Urinary bladder (tissue), 3 donors: ENCODE measurements at regions not wholly inside any gene's neighbourhood (a gene's known extent, or its start where the extent isn't known, plus 50 kb on each side); places are given as distances from the start of the nearest gene placed in this dataset.

Source experiments
- DNase-seq: peaks from one replicate; pipeline ENCODE4 v3.0.0-alpha.2; 2015; ENCODE audit errors: extremely low spot score
- H3K27ac ChIP-seq: one replicate; pipeline ENCODE4 v1.5.1; 2013; ENCODE audit warnings: low read depth, mild to moderate bottlenecking, moderate library complexity
- H3K36me3 ChIP-seq: one replicate; pipeline ENCODE4 v1.6.1; 2013; ENCODE audit warnings: mild to moderate bottlenecking, moderate library complexity; ENCODE audit not compliant: insufficient read depth
- H3K4me1 ChIP-seq: one replicate; pipeline ENCODE4 v1.6.1; 2013; ENCODE audit warnings: mild to moderate bottlenecking, moderate library complexity; ENCODE audit not compliant: insufficient read depth
- H3K4me3 ChIP-seq: one replicate; pipeline ENCODE4 v1.5.1; 2013; ENCODE audit warnings: low read depth, low read length
- WGBS: extraction: QIAGEN DNeasy Blood & Tissue Kit; methylation state at CpG from one replicate; pipeline ENCODE4 v1.1.7; 2013; 5-methylcytosine and 5-hydroxymethylcytosine counted together
- donor health status: healthy with polysubstance abuse.
- donor health status: healthy.

DNA sequence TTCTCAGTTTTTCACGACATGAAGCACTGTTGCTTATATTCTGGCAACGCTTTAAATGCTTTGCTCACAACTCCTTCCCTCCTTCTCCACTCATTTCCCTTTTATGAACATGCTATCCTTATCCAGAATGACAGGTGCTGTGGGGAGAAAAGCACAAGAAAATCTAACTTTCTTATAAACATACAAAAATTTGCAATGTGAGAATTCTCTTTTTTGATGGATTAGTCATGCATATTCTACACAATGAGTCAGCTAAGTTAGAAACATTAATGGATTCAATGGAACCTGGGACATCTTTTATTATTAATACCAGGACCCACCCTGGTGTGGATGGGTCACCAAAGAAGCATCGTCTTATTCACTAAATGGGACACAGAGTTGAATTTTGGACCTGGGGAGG is 234.6 kb upstream of the CDH5 start:
- no peak for DNase-seq
- Histone ChIP-seq H3K36me3 (no peaks in the 10 kb centered on the region), H3K27ac (no peak overlapping the region), H3K4me1 (no peaks in the 10 kb centered on the region), H3K4me3 (no peak overlapping the region)
- WGBS, result 74% methylated on average over 3 of the region's 3 CpGs

DNA sequence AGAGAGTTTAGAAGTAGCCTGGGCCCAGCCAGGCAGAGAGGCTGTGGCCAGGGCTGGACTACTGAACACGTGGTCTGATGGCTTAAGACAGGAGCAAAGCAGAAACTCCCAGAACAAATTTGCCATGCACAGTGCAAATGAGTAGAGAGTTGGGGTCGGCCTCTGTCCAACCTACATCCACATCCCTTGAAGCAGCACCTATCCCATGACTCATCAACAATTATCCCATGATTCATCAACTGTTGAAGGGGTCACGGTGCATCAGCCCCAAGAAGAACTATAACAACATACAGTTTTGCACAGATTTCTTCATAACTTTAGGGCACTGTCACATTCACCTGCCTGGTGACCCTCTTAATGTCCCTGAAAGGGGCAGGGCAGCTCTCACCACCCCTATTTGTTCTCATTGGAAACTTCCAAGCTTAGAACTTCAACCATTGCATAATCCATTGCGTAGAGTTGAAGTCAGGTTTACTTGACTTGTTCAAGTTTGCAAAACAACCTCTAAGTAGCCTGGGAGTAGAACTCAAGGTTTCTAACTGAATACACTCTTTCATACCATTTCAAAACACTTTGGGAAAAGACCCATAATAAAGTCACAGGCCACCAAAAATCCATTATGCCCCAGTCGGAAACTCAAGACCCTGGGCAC is 235.2 kb upstream of the CDH5 start:
- no peaks in the 10 kb centered on the region for H3K4me1 ChIP-seq
- WGBS, result 95% methylated on average over 5 of the region's 5 CpGs
- no peak overlapping the region for H3K27ac ChIP-seq
- no peak overlapping the region for H3K4me3 ChIP-seq
- H3K36me3 ChIP-seq, result no peaks in the 10 kb centered on the region
- DNase-seq, result no peak

DNA sequence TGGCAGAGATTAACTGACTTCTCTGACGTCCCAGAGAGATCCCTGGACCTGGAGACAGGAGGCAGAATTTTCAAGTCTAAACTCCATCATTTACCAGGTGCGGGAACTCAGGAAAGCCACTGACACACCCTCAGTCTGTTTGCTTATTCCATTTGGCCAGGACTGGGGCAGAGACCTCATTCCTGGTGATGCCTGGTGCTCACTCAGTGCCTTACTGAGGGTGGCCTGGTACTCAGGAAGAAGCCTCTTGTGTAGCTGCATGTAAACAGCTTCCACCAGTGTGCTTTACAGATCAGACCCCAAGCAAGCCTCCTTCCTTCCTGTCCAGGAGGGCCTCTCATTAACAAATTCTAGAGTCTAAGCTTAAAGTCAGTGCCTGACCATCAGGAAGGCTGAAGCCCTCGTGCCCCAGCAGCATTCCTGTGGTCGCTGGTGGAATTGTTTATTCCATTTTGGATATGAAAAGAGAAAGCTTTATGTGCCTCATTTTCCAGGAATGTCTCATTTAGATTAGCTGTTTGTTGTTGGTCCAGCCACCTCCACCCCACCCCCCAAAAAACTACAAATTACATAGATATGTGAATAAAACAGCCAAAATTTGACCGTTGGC is 236.1 kb upstream of the CDH5 start:
- no peak for DNase-seq
- no peaks in the 10 kb centered on the region for H3K4me1 ChIP-seq
- H3K27ac ChIP-seq, result no peak overlapping the region
- 68% methylated on average over 5 of the region's 5 CpGs for WGBS
- H3K36me3 ChIP-seq, result no peaks in the 10 kb centered on the region
- H3K4me3 ChIP-seq, result no peak overlapping the region

DNA sequence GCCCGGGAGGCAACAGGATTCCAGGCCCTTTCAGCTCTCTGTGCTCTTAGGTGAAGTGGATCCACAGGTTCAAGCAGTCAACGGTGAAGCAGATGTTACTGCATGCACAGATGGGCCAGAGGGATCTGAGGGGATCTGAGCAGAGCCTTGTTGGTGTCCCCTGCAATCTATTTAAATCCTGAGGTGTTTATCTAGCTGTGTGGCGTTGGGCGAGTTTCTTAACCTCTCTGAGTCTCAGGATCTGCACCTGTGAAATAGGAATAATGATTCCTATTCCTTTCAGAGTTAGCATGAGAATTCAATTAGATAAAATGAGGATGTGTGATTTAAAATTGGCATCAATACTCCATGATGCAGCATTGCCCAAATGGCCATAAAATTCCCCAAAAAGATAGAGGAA is 237.3 kb upstream of the CDH5 start:
- 91% methylated on average over 4 of the region's 4 CpGs for WGBS
- Histone ChIP-seq H3K4me3 (no peak overlapping the region), H3K36me3 (no peaks in the 10 kb centered on the region), H3K27ac (no peak overlapping the region), H3K4me1 (no peaks in the 10 kb centered on the region)
- no peak for DNase-seq

DNA sequence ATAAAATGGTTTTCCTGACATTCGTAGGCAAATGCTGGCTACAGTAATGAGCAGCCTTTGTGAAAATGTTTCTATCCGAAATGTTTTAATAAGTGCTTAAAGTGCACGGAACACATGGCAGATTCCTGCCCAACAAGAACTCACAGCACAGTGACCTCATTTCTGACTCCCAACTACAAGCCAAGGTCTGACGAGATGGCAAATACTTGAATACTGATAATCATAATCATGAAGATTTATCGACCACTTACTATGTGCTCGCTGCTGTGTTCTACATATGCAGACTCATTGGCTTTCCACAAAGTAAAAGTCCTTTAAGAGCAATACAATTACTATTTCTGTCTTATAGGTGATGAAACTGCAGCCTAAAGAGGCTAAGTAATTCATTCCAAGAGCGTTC is 238.1 kb upstream of the CDH5 start:
- WGBS, result 59% methylated on average over 7 of the region's 7 CpGs
- no peak for DNase-seq
- H3K36me3 ChIP-seq, result no peaks in the 10 kb centered on the region
- no peak overlapping the region for H3K27ac ChIP-seq
- H3K4me3 ChIP-seq, result no peak overlapping the region
- H3K4me1 ChIP-seq, result no peaks in the 10 kb centered on the region

DNA sequence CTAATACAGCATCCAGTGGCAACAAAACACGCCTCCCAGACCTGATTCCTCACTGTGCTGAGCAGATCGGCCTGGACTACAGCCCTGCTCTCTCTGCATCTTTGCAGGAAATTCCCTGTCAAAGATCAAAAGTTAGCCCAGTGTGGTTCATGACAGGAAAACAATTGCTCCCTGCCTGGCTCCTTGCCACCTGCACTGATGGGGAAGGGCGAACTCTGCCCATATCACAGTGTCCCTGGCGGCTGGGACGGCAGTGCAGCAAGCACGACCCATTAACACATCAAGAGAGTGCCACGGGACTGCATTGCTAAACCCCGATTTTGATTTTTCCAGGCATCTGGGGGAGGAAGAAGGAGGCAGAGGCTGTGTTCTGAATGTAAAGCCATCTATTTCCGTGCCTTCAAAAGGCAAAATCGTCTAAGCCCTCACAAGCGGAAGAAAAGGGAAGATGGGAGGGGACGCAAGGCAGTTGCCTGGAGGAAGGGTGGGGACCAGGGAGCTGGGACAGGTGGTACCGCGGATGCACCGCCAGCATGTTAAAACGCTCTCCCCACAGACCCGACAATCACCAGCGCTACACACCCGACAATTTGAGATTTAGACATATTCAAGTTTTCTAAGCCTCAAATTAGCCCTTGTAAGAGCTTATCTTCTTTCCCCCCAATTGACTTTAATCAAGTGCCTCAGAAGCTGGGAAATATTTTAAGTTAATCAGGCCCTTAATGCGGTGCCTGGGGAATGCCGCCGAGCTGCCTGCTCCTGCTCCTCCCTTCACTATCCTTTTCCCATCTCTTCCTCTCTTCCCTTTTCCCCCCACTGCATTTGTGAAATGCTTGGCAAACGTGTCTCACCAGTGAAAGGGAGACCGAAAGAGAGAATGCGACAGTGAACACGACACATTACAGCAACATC is 238.8 kb upstream of the CDH5 start:
- WGBS, result 57% methylated on average over 26 of the region's 26 CpGs
- Histone ChIP-seq H3K4me1 (no peaks in the 10 kb centered on the region), H3K27ac (no peak overlapping the region), H3K36me3 (no peaks in the 10 kb centered on the region), H3K4me3 (no peak overlapping the region)
- no peak for DNase-seq

DNA sequence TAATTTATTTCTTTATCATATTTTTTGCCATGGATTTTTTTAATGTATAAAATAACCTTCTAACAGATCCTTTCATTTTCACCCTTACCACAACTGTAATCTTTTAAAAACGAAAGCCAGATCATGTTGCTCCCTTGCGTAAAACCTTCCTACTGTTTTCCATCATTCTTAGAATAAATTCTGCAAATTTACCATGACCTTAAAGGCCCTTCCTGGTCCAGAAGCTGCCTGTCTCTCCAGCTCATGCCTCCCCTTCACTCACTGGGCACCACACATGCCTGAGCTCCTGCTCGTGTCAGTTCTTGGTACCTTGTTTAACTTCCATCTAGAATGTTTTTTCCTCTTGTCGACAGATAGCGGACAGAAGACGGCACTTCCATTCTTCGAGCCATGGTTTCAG is 245.0 kb upstream of the CDH5 start:
- WGBS, result 91% methylated on average over 7 of the region's 7 CpGs
- Histone ChIP-seq H3K4me3 (no peak overlapping the region), H3K4me1 (no peaks in the 10 kb centered on the region), H3K27ac (no peak overlapping the region), H3K36me3 (no peaks in the 10 kb centered on the region)
- no peak for DNase-seq

DNA sequence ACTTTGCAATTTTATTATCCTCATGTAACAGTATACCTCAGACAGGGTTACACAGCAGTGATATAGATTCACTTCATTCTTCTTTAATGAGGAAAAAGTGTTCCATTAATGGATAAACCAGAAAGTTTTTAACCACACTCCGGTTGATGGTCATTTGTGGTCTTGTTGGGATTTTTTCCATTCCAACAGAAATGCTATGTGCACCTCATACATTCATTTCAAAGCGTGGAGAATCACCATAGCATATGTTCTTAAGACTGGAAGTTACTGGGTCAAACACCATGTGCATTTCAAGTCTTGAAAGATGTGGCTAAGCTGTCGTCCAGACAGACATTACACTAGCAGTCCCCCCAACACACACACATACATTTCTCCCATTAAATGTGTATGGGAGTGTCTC is 245.8 kb upstream of the CDH5 start:
- no peak overlapping the region for H3K4me3 ChIP-seq
- 90% methylated on average over 3 of the region's 3 CpGs for WGBS
- no peak for DNase-seq
- H3K36me3 ChIP-seq, result no peaks in the 10 kb centered on the region
- H3K27ac ChIP-seq, result no peak overlapping the region
- H3K4me1 ChIP-seq, result no peaks in the 10 kb centered on the region

DNA sequence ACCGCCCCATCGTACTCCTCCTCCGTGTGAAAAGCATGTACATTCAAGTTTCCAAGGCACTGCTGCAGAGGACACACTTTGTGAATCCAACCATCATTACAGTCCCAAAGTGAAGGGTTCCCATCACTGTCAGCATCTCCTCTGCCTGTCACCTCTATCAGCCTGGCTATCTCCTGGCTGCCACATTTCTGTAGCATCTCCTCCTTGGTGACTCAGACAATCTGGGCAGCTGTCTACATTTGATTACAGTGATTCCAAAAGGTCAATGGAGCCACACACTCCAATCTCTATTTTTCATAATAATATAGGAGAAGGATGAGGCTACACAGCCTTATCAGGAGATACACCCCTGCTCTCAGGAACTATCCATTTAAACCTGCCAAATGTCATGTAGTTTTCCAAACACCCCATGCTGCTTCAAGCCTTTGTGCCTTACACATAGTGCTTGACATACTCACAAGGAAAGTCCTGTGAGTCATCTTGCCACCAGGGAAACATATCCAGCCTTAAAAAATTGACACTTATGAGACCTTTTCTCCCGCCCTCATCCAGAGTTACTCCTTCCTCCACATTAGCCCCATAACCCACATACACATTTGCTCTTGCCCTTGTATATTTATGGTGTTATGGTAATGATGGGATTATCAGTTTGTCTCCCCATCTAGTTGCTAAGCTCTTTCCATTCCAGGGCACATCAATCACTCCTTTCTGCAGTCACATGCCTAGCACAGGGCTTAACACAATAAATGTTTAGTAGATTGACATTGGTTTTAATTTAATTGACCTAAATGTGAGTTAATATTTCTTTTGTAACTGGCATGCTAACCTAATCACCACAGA is 250.1 kb upstream of the CDH5 start:
- no peak for DNase-seq
- H3K27ac ChIP-seq, result no peak overlapping the region
- H3K4me3 ChIP-seq, result no peak overlapping the region
- WGBS, result 94% methylated on average over 4 of the region's 4 CpGs
- H3K4me1 ChIP-seq, result no peaks in the 10 kb centered on the region
- H3K36me3 ChIP-seq, result no peaks in the 10 kb centered on the region

DNA sequence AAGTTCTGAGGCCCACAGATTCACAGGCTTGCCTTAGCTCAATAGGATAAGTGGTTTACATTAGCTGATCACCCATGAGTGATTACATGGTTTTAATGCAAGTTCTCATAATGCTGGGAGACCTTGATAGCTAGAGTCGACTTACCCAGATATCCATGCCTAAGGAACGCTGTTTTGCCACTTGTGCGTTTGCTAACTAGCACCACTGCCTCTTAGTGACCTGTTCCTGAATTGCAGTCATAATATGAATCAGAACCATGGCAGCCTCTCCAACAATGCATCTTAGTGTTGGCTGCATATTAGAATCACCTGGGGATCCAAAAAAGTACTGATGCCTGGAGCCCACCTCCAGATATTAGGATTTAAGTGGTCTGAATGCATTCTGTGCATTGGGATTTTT is 251.1 kb upstream of the CDH5 start:
- 86% methylated on average over 3 of the region's 3 CpGs for WGBS
- Histone ChIP-seq H3K27ac (no peak overlapping the region), H3K36me3 (no peaks in the 10 kb centered on the region), H3K4me1 (no peaks in the 10 kb centered on the region), H3K4me3 (no peak overlapping the region)
- DNase-seq, result no peak

DNA sequence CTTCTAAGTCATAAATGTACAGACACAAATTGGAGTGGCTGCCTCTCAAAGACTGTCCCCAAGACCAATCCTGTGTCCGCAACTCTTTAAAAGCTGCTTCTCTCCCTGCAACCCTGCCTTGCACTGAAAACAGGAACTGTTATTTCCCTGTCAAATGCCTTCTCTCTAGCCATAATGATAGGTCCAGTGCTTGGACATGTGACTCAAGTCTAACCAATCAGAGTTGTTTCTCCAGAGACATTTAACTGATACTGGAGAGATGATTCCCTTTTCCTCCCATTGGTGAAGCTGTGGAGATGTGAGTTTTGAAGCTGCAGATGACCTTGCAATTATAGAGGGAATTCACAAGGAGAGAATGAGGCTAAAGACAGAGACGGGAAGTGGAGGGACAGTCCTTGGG is 253.3 kb upstream of the CDH5 start:
- Histone ChIP-seq H3K4me3 (no peak overlapping the region), H3K4me1 (no peaks in the 10 kb centered on the region), H3K36me3 (no peaks in the 10 kb centered on the region), H3K27ac (no peak overlapping the region)
- WGBS, result over 99% methylated on average over 2 of the region's 2 CpGs
- DNase-seq, result no peak

DNA sequence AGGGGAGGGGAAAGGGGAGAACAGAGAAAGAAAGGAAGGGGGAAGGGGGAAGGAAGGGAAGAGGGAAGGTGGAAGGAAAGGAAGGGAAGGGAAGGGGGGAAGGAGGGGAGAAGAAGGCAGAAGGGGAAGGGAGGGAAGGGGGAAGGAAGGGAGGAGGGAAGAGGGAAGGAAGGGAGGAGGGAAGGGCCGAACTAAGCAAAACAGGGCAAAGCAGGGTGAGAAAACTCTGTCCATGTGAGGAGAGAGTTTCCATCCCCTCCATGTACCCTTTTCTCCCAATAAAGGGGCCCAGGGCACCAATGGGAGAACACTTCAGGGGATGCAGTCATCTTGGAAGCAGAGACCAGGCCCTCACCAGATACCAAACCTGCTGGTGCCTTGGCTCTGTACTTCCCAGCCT is 256.8 kb upstream of the CDH5 start:
- H3K4me1 ChIP-seq, result no peaks in the 10 kb centered on the region
- no peak overlapping the region for H3K4me3 ChIP-seq
- DNase-seq, result no peak
- no peaks in the 10 kb centered on the region for H3K36me3 ChIP-seq
- WGBS, result 83% methylated on average over 1 of the region's 1 CpG
- no peak overlapping the region for H3K27ac ChIP-seq

DNA sequence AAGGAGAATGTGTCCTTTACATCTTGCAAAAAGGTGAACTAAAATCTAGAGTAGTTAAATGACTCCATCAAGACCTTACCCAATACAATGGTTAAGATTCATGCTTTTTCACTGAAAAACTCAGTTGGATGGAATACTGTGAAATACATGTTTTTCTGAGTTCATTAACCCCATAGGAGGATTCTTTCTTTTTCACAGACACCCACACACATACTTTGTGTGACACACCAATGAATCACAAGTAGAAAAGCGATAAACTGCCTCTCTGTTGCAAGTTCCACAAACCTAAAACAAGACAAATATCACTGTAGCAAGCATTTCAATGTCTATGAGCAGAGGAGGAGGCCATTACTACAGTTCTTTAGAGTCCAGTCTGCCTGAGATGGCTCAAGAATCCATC is 258.8 kb upstream of the CDH5 start:
- 88% methylated on average over 1 of the region's 1 CpG for WGBS
- H3K36me3 ChIP-seq, result no peaks in the 10 kb centered on the region
- no peak overlapping the region for H3K4me3 ChIP-seq
- no peaks in the 10 kb centered on the region for H3K4me1 ChIP-seq
- no peak for DNase-seq
- no peak overlapping the region for H3K27ac ChIP-seq
